Ovary (tissue), 3 donors: ENCODE measurements at regions not wholly inside any gene's neighbourhood (a gene's known extent, or its start where the extent isn't known, plus 50 kb on each side); places are given as distances from the start of the nearest gene placed in this dataset.

Experiments
- POLR2A ChIP-seq: fragments of 450-650 bp; IDR thresholded peaks from one replicate; pipeline ENCODE4 v1.6.1; 2017; ENCODE audit warnings: antibody characterized with exemption, mild to moderate bottlenecking, moderate library complexity
- TF ChIP-seq, protein P1 (sequence below), 3 donors: fragments of 450-650 bp in 2 of 3; fragments of 200-600 bp in 1 of 3; IDR thresholded peaks; one replicate each; pipeline versions ENCODE4 v1.5.1 to v1.8.0; 2016 to 2022; ENCODE audit warnings: antibody characterized with exemption in 3 of 3, mild to moderate bottlenecking in 1 of 3
- donor health status: DM: no; HTN: no; CAD: no.

DNA sequence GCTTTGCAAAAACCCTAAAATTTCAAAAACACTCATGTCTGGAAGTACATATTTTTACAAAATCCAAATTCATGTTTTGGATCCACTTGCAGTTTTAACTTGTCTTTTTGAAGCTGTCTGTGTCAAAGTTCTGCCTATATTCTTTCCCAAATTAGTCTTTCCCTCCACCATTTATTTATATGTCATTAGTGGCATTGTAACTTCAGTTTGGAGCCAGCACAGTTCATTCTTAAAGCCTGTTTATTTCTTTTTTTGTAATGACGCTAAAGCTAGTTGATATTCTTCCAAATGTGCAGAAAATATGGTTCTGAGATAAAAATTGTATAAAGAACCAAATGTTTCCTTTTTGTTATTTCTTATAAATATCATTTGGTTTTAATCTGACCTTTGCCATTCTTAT is 2039.3 kb downstream of the OLFM4 start:
- TF ChIP-seq, protein P1, sequence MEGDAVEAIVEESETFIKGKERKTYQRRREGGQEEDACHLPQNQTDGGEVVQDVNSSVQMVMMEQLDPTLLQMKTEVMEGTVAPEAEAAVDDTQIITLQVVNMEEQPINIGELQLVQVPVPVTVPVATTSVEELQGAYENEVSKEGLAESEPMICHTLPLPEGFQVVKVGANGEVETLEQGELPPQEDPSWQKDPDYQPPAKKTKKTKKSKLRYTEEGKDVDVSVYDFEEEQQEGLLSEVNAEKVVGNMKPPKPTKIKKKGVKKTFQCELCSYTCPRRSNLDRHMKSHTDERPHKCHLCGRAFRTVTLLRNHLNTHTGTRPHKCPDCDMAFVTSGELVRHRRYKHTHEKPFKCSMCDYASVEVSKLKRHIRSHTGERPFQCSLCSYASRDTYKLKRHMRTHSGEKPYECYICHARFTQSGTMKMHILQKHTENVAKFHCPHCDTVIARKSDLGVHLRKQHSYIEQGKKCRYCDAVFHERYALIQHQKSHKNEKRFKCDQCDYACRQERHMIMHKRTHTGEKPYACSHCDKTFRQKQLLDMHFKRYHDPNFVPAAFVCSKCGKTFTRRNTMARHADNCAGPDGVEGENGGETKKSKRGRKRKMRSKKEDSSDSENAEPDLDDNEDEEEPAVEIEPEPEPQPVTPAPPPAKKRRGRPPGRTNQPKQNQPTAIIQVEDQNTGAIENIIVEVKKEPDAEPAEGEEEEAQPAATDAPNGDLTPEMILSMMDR (IDR thresholded peaks at IDR 0.05): no peak
- no peak for TF ChIP-seq POLR2A
